MCF 10A (cell line): ENCODE measurements at regions not wholly inside any gene's neighbourhood (a gene's known extent, or its start where the extent isn't known, plus 50 kb on each side); places are given as distances from the start of the nearest gene placed in this dataset.

Experiments
- BruUV-seq: library from RNA; stranded (reverse); fragments of 400-500 nt; replicated peaks from 2 replicates; lab custom pipeline; 2021; lab: Mats Ljungman, UMichigan
- CTCF ChIA-PET: fragments of 300-600 bp; sonication (Branson Sonifier 250); formaldehyde crosslinking; extraction: SDS; loops from one replicate; lab custom pipeline; 2021; ENCODE audit warnings: antibody characterized with exemption, inconsistent platforms; lab: Yijun Ruan, JAX
- POLR2A ChIA-PET: fragments of 300-600, 350-650 bp; sonication (Branson Sonifier 250); formaldehyde crosslinking; extraction: SDS; loops from one replicate; lab custom pipeline; 2020; ENCODE audit warnings: antibody characterized with exemption, inconsistent platforms; lab: Yijun Ruan, JAX
- DNase-seq: peaks from one replicate; pipeline ENCODE4 v3.0.0-alpha.2; 2018; ENCODE audit not compliant: unreplicated experiment
- H3K27ac Mint-ChIP-seq: one replicate; pipeline ENCODE4 v1.8.0; 2022; ENCODE audit warnings: mild to moderate bottlenecking, low read depth, mixed read lengths; ENCODE audit not compliant: unreplicated experiment
- H3K27me3 Mint-ChIP-seq: one replicate; pipeline ENCODE4 v1.8.0; 2022; ENCODE audit warnings: mixed read lengths; ENCODE audit not compliant: insufficient read depth, unreplicated experiment
- H3K36me3 Mint-ChIP-seq: one replicate; pipeline ENCODE4 v1.8.0; 2022; ENCODE audit warnings: mild to moderate bottlenecking, moderate library complexity, mixed read lengths; ENCODE audit not compliant: insufficient read depth, unreplicated experiment
- H3K4me1 Mint-ChIP-seq: one replicate; pipeline ENCODE4 v1.8.0; 2022; ENCODE audit warnings: mixed read lengths; ENCODE audit not compliant: insufficient read depth, unreplicated experiment
- H3K4me3 Mint-ChIP-seq: one replicate; pipeline ENCODE4 v1.8.0; 2022; ENCODE audit warnings: mild to moderate bottlenecking, moderate library complexity, mixed read lengths; ENCODE audit not compliant: unreplicated experiment
- H3K9me3 Mint-ChIP-seq: one replicate; pipeline ENCODE4 v1.8.0; 2022; ENCODE audit warnings: mixed read lengths; ENCODE audit not compliant: unreplicated experiment
- intact Hi-C: fragments of 100-400 bp; cut with micrococcal nuclease; formaldehyde crosslinking; loops from 2 replicates; pipeline ENCODE4 v1.14.1; 2022
- TF ChIP-seq, protein P1 (sequence below): fragments of 200-600 bp; IDR thresholded peaks from one replicate; pipeline ENCODE4 v1.8.0; 2022; ENCODE audit warnings: antibody characterized with exemption, mild to moderate bottlenecking; ENCODE audit not compliant: unreplicated experiment

DNA sequence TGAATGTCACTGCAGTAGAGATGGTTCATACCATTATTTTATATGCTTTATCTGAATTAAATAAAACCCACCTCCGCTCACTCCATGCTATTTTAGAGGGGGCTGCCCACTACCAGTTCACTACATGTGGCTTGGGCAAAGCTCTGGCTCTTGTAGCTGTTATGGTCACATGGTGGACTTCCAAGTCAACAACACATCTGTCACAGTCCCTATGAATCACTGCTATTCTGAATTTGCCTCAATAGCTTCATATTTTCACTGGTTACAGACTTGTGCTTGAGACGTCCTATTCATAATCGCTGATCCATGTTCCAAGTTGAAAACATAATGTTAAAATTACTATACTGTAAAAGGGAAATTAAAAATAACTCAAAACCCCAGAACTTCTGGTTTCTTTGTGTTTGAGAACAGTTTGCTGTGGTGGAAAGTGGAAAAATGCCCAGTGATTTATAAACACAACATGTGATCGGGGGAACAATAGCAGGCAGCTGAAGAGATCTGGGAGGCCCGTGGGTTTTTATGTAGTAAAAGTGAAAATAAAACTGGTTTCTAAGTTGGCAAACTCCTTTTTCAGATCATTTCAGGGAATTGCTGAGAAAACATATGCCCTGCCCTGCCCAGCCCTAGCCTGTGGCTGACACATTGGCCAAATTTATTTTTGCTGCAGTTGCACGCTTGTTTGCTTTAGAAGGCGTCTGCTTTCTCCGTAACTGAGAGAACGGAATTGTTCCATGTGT lies 128.8 kb upstream of the PRR23C start:
- ChIA-PET CTCF (interaction anchor here (0.6 to 1.5 kb wide), 3 partner anchors 129 to 792 kb away, joined by 3 to 5 read pairs (median 3); no protein-coding TSS in a partner anchor), POLR2A (interaction anchor here (0.6 to 1.3 kb wide), 5 partner anchors 9 to 498 kb away, joined by 3 to 6 read pairs (median 3); no protein-coding TSS in a partner anchor)
- Mint-ChIP-seq H3K4me3 (peak overlapping the region; percentile 40), H3K27ac (peak overlapping the region; percentile 67), H3K4me1 (no peaks in the 10 kb centered on the region), H3K27me3 (peaks cover 58% of the 10 kb centered on the region), H3K36me3 (no peaks in the 10 kb centered on the region), H3K9me3 (no peaks in the 10 kb centered on the region)
- BruUV-seq: no TSS peak
- DNase-seq: peak; percentile 8
- TF ChIP-seq, protein P1, sequence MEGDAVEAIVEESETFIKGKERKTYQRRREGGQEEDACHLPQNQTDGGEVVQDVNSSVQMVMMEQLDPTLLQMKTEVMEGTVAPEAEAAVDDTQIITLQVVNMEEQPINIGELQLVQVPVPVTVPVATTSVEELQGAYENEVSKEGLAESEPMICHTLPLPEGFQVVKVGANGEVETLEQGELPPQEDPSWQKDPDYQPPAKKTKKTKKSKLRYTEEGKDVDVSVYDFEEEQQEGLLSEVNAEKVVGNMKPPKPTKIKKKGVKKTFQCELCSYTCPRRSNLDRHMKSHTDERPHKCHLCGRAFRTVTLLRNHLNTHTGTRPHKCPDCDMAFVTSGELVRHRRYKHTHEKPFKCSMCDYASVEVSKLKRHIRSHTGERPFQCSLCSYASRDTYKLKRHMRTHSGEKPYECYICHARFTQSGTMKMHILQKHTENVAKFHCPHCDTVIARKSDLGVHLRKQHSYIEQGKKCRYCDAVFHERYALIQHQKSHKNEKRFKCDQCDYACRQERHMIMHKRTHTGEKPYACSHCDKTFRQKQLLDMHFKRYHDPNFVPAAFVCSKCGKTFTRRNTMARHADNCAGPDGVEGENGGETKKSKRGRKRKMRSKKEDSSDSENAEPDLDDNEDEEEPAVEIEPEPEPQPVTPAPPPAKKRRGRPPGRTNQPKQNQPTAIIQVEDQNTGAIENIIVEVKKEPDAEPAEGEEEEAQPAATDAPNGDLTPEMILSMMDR: no peak
- intact Hi-C loops: no loop called here

DNA sequence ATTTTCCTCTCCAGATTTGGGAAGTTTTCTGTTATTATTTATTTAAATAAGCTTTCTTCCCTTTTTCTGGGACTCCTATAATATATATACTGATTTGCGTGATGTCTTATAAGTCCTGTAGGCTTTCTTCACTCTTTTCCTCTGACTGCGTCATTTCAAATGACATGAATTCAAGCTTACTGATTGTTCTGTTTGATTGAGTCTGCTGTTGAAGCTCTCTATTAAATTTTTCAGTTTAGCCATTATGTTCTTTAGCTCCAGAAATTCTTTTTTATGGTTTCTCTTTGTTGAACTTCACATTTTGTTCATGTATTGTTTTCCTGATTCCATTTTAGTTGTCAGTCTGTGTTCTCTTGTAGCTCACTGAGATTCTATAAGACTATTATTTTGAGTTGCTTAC lies 135.8 kb upstream of the PRR23C start:
- Mint-ChIP-seq H3K4me1 (no peaks in the 10 kb centered on the region), H3K4me3 (no peak overlapping the region), H3K36me3 (no peaks in the 10 kb centered on the region), H3K27ac (no peak overlapping the region), H3K9me3 (no peaks in the 10 kb centered on the region), H3K27me3 (peaks cover 32% of the 10 kb centered on the region)
- ChIA-PET POLR2A (no interaction called here), CTCF (interaction anchor here (0.7 to 1.3 kb wide), 2 partner anchors 9 to 68 kb away, joined by 3 to 5 read pairs; no protein-coding TSS in a partner anchor)
- DNase-seq: no peak
- TF ChIP-seq, protein P1: no peak
- intact Hi-C loops: no loop called here
- BruUV-seq: no TSS peak

DNA sequence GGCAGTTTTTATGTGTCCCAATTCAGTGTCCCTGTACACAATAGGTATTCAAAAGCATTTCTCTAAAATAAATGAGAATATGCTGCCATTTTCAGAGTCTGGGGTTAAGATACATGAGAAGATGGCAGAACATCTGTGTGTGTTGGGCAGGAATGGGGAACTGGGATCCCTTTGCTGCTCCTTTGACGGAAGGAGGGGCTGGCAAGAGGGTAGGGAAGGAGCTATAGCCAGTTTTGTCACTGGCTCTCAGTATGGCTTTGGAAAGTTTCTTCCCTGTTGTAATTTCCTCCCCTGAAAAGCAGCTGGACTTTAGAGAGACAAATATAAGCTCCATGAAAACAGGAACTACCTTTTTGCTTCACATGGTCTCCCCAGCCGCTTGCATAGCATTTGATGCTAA lies 137.5 kb upstream of the PRR23C start:
- POLR2A ChIA-PET: interaction anchor here (0.6 kb wide), 1 partner anchor 42 kb away, joined by 4 read pairs; no protein-coding TSS in a partner anchor
- Mint-ChIP-seq H3K27me3 (peaks cover 17% of the 10 kb centered on the region), H3K4me1 (no peaks in the 10 kb centered on the region), H3K27ac (no peak overlapping the region), H3K36me3 (no peaks in the 10 kb centered on the region), H3K9me3 (no peaks in the 10 kb centered on the region), H3K4me3 (no peak overlapping the region)
- no peak for DNase-seq
- BruUV-seq: no TSS peak
- TF ChIP-seq, protein P1: no peak
- CTCF ChIA-PET: interaction anchor here (1.2 to 1.4 kb wide), 3 partner anchors 70 to 172 kb away, joined by 3 to 4 read pairs (median 4); no protein-coding TSS in a partner anchor
- intact Hi-C loops: no loop called here

DNA sequence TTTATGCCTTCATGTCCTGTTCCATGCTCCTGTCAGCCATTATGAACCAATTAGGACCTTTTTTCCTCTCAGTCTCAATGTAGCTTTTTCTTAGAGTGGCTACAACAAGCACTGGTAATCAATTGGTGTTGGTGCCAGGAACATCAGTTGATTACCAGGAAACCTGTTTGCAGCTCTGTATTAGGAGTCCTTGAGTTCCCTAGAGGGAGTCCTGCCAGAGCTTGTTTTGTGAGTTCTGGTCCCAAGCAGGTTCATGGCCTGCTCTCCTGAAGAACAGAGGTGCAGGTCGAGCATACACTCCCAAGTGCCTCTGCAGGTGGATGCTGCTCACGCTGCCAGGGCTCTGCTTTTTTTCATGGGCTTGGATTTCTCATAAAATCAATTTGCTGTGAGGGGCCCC lies 137.9 kb upstream of the PRR23C start:
- Mint-ChIP-seq H3K27me3 (peaks cover 17% of the 10 kb centered on the region), H3K4me3 (no peak overlapping the region), H3K9me3 (no peaks in the 10 kb centered on the region), H3K36me3 (no peaks in the 10 kb centered on the region), H3K27ac (no peak overlapping the region), H3K4me1 (no peaks in the 10 kb centered on the region)
- TF ChIP-seq, protein P1: no peak
- POLR2A ChIA-PET: no interaction called here
- DNase-seq: no peak
- CTCF ChIA-PET: interaction anchor here (1.2 to 1.4 kb wide), 3 partner anchors 71 to 172 kb away, joined by 3 to 4 read pairs (median 4); no protein-coding TSS in a partner anchor
- no TSS peak for BruUV-seq
- intact Hi-C loops: no loop called here
